ENCODE measurements at regions not wholly inside any gene's neighbourhood (a gene's known extent, or its start where the extent isn't known, plus 50 kb on each side); places are given as distances from the start of the nearest gene placed in this dataset.

GRCh38 chr6:50198245-50198644 lies 148.5 kb upstream of the DEFB112 start:
- TF ChIP-seq POLR2A (IDR thresholded peaks at IDR 0.05), result no peak
- TF ChIP-seq CTCF (IDR thresholded peaks at IDR 0.05), result no peak

Data from sigmoid colon (tissue), 3 donors.